LNCAP (cell line): ENCODE measurements at regions not wholly inside any gene's neighbourhood (a gene's known extent, or its start where the extent isn't known, plus 50 kb on each side); places are given as distances from the start of the nearest gene placed in this dataset.
A peak's percentile ranks its signal among the peaks of the same experiment; 100 is the strongest.

Experiments used
- CTCF ChIP-seq: fragments of 450-650 bp; IDR thresholded peaks from 2 replicates; pipeline ENCODE4 v1.5.1; 2017; ENCODE audit warnings: mild to moderate bottlenecking

GRCh38 chr6:22134308-22134707 lies 162.5 kb downstream of the PRL start:
- TF ChIP-seq CTCF, result no peak

GRCh38 chr6:22135395-22135794 lies 161.4 kb downstream of the PRL start:
- no peak for TF ChIP-seq CTCF

- no peak for TF ChIP-seq CTCF
These were observed 155.5 kb downstream of the PRL start for GRCh38 chr6:22141241-22141745.

DNA sequence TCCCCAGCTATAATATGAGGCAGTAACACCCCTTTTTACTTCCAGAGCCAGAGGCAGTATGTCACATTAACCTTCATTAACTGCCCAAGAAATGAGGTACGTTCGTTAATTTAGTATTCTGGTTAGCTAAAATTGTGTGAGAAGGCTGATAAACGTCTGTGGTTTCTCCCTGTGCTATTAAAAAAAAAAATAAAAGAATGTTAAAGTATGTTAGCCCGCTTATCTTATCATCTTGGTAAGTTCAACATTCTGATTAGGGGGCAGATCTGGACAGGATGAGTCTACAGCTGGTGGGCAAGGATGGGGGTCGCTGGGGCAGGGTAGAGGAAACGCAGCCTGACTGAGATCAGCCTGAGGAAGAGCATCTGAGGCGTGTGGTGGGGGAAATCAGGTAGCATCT lies 154.0 kb downstream of the PRL start:
- no peak for TF ChIP-seq CTCF

GRCh38 chr6:22145376-22145775 lies 151.5 kb downstream of the PRL start:
- no peak for TF ChIP-seq CTCF

DNA sequence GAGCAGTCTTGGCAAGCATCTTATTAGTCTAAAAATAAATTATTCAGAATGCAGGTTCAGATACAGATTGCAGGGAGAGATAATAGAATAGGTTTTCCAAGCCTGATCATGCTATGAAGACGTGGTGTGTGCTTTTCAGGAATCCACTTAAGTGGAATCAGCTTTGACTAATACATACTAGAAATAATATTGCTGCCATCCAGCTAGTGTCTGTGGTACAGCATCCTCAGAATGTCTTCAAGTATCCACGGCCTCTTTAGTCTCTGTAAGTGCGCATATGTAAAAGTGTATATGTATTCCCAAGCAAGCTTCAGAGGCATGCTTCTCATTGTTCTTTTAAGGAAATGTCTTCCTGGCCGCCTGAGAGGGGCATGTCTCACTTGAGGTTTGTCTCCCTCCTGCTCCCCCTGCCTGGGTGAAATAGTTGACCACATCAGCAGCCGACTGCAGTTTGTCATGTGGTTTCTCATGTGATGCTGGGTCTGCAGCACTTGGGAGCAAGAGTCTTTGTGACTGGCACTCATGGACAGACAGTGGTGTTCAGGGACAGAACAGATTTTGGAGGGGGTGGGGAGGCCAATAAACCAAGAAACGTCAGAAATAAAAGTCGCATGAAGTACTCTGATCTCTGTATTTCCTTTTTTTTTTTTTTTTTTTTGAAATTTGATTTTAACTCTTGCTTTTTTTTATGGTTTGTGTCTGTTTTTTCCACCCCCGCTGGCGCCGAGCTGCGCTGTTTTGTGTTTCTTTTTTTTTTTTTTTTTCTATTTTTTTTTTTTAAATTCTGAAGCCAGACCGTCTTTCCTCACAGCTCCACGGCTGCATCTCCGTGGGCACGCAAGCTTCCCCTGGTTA lies 150.8 kb downstream of the PRL start:
- TF ChIP-seq CTCF, result peak; percentile 38; the same call in 1 of the 2 replicates

DNA sequence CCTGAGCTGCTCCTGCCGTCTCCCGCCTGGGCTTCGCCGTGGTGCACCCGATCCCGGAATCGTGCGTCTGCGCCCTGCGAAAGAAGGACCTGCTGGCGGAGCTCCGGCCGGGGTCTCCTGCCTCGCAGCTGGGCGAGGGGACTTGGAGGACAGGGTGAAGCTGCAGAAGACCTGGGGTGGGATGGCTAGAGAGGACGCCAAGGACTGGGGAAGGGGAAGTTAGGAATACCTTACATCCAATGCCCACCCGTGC lies 150.2 kb downstream of the PRL start:
- TF ChIP-seq CTCF, result no peak
